SK-N-SH treated with all-trans-retinoic acid at 6 μM for 48 hours (cell line): ENCODE measurements at regions not wholly inside any gene's neighbourhood (a gene's known extent, or its start where the extent isn't known, plus 50 kb on each side); places are given as distances from the start of the nearest gene placed in this dataset.

Source experiments
- ARNTL ChIP-seq: fragments of 450-650 bp; formaldehyde crosslinking; IDR thresholded peaks from 2 replicates; pipeline ENCODE4 v1.5.0; 2020; ENCODE audit warnings: low read depth, mild to moderate bottlenecking, moderate library complexity, borderline replicate concordance
- ESRRG ChIP-seq: fragments of 250-450 bp; sonication (Bioruptor Pico); IDR thresholded peaks from 2 replicates; pipeline ENCODE4 v1.6.1; 2021; ENCODE audit warnings: mild to moderate bottlenecking
- GLIS3 ChIP-seq: fragments of 250-450 bp; sonication (Bioruptor Pico); IDR thresholded peaks from 2 replicates; pipeline ENCODE4 v1.5.0; 2020; ENCODE audit warnings: mild to moderate bottlenecking, moderate library complexity
- ISL1 ChIP-seq: fragments of 250-450 bp; sonication (Bioruptor Pico); IDR thresholded peaks from 2 replicates; pipeline ENCODE4 v2.1.2; 2022; ENCODE audit warnings: mild to moderate bottlenecking, moderate library complexity
- OSR1 ChIP-seq: fragments of 250-450 bp; sonication (Bioruptor Pico); IDR thresholded peaks from 2 replicates; pipeline ENCODE4 v1.8.0; 2022; ENCODE audit warnings: moderate library complexity, mild to moderate bottlenecking, inconsistent platforms
- PPARA ChIP-seq: fragments of 250-450 bp; sonication (Bioruptor Pico); IDR thresholded peaks from 2 replicates; pipeline ENCODE4 v1.5.0; 2020; ENCODE audit warnings: mild to moderate bottlenecking, borderline replicate concordance
- SNAI2 ChIP-seq: fragments of 250-450 bp; sonication (Bioruptor Pico); IDR thresholded peaks from 2 replicates; pipeline ENCODE4 v1.5.0; 2020; ENCODE audit warnings: mild to moderate bottlenecking, moderate library complexity
- ZC3H10 ChIP-seq: fragments of 250-450 bp; sonication (Bioruptor Pico); IDR thresholded peaks from 2 replicates; pipeline ENCODE4 v1.5.1; 2021; ENCODE audit warnings: mild to moderate bottlenecking, moderate library complexity
- ZFP3 ChIP-seq: fragments of 250-450 bp; sonication (Bioruptor Pico); IDR thresholded peaks from 2 replicates; pipeline ENCODE4 v1.5.0; 2020; ENCODE audit warnings: mild to moderate bottlenecking, moderate library complexity
- ZNF565 ChIP-seq: fragments of 450-650 bp; formaldehyde crosslinking; conservative IDR thresholded peaks from 2 replicates; pipeline ENCODE4 v1.5.0; 2020; ENCODE audit warnings: low read depth, mild to moderate bottlenecking, moderate library complexity
- ZNF70 ChIP-seq: fragments of 450-650 bp; formaldehyde crosslinking; IDR thresholded peaks from 2 replicates; pipeline ENCODE4 v1.5.0; 2020; ENCODE audit warnings: mild to moderate bottlenecking, moderate library complexity
- TF ChIP-seq, protein P1 (sequence below): fragments of 250-450 bp; sonication (Bioruptor Pico); IDR thresholded peaks from 2 replicates; pipeline ENCODE4 v1.8.0; 2021; ENCODE audit warnings: low read depth, mild to moderate bottlenecking, moderate library complexity, borderline replicate concordance
- TF ChIP-seq, protein P2 (sequence below): fragments of 250-450 bp; sonication (Bioruptor Pico); IDR thresholded peaks from 2 replicates; pipeline ENCODE4 v1.8.0; 2020; ENCODE audit warnings: mild to moderate bottlenecking, moderate library complexity, borderline replicate concordance

DNA sequence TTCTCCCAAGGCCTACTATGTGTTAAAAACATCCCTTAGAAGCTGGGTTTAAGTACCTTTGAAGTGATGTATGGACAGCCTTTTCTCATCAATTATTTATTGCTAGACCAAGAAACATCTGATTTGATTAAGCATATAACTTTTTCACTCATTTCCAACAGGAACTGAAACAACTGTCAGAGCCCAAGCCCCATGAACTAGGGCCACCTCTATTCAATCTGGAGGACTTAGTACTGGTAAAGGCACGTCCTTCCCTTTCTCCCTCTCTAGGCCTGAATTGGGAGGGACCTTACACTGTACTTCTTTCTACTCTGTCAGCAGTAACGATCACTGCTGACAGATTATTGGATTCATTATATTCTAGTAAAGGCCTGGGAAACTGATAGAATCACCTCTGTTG lies 612.0 kb upstream of the CDH8 start:
- TF ChIP-seq, protein P1, sequence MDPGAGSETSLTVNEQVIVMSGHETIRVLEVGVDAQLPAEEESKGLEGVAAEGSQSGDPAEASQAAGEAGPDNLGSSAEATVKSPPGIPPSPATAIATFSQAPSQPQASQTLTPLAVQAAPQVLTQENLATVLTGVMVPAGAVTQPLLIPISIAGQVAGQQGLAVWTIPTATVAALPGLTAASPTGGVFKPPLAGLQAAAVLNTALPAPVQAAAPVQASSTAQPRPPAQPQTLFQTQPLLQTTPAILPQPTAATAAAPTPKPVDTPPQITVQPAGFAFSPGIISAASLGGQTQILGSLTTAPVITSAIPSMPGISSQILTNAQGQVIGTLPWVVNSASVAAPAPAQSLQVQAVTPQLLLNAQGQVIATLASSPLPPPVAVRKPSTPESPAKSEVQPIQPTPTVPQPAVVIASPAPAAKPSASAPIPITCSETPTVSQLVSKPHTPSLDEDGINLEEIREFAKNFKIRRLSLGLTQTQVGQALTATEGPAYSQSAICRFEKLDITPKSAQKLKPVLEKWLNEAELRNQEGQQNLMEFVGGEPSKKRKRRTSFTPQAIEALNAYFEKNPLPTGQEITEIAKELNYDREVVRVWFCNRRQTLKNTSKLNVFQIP (CRISPR knock-in tag), result no peak
- TF ChIP-seq, protein P2, sequence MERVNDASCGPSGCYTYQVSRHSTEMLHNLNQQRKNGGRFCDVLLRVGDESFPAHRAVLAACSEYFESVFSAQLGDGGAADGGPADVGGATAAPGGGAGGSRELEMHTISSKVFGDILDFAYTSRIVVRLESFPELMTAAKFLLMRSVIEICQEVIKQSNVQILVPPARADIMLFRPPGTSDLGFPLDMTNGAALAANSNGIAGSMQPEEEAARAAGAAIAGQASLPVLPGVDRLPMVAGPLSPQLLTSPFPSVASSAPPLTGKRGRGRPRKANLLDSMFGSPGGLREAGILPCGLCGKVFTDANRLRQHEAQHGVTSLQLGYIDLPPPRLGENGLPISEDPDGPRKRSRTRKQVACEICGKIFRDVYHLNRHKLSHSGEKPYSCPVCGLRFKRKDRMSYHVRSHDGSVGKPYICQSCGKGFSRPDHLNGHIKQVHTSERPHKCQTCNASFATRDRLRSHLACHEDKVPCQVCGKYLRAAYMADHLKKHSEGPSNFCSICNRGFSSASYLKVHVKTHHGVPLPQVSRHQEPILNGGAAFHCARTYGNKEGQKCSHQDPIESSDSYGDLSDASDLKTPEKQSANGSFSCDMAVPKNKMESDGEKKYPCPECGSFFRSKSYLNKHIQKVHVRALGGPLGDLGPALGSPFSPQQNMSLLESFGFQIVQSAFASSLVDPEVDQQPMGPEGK (CRISPR knock-in tag), result no peak
- no peak for TF ChIP-seq ZNF70 (CRISPR knock-in tag)
- TF ChIP-seq ZNF565 (CRISPR knock-in tag), result no peak
- no peak for TF ChIP-seq ESRRG (CRISPR knock-in tag)
- no peak for TF ChIP-seq GLIS3
- TF ChIP-seq ZFP3, result no peak
- TF ChIP-seq SNAI2 (CRISPR knock-in tag), result no peak
- TF ChIP-seq ZC3H10, result no peak
- TF ChIP-seq OSR1 (CRISPR knock-in tag), result no peak
- TF ChIP-seq ARNTL (CRISPR knock-in tag), result no peak
- no peak for TF ChIP-seq PPARA (CRISPR knock-in tag)
- no peak for TF ChIP-seq ISL1 (CRISPR knock-in tag)
